ENCODE measurements at regions not wholly inside any gene's neighbourhood (a gene's known extent, or its start where the extent isn't known, plus 50 kb on each side); places are given as distances from the start of the nearest gene placed in this dataset.
"Not testable (repeated sequence)": the region's sequence is repeated elsewhere in the genome, so short reads cannot be mapped to it uniquely, and the experiment has no call there.

- WGBS (ENCODE audit: insufficient coverage, low coverage, low lambda C conversion rate, missing lambda C conversion rate): 47% methylated on average over 8 of the region's 8 CpGs
These were observed 362.2 kb downstream of the C6orf118 start for GRCh38 chr6:164947164-164947563.

GRCh38 chr6:164942271-164942670 lies 367.1 kb downstream of the C6orf118 start:
- 80% methylated on average over 1 of the region's 1 CpG for WGBS (ENCODE audit: insufficient coverage, low coverage, low lambda C conversion rate, missing lambda C conversion rate)
- no peak overlapping the region for H3K27ac ChIP-seq
- DNase-seq: no peak
- intact Hi-C loops (cut with DNase I): no loop called here
- H3K36me3 ChIP-seq: no peaks in the 10 kb centered on the region
- ATAC-seq: no peak
- no peak for TF ChIP-seq POLR2A (IDR thresholded peaks at IDR 0.05)
- no peaks in the 10 kb centered on the region for H3K9me3 ChIP-seq
- H3K4me1 ChIP-seq: no peaks in the 10 kb centered on the region
- no peaks in the 10 kb centered on the region for H3K27me3 ChIP-seq
- H3K4me3 ChIP-seq: no peak overlapping the region

More at GRCh38 chr6:164947164-164947563, 362.2 kb downstream of the C6orf118 start:
- Histone ChIP-seq H3K4me3 (no peak overlapping the region), H3K27me3 (no peaks in the 10 kb centered on the region), H3K9me3 (no peaks in the 10 kb centered on the region), H3K27ac (no peak overlapping the region), H3K4me1 (no peaks in the 10 kb centered on the region), H3K36me3 (no peaks in the 10 kb centered on the region)
- ATAC-seq: no peak
- no peak for DNase-seq
- intact Hi-C loops (cut with DNase I): no loop called here
- TF ChIP-seq CTCF (IDR thresholded peaks at IDR 0.05) (no peak), POLR2A (IDR thresholded peaks at IDR 0.05) (no peak)

GRCh38 chr6:164933238-164933794 lies 376.1 kb downstream of the C6orf118 start:
- ATAC-seq; DNase-seq; H3K27ac ChIP-seq; H3K4me3 ChIP-seq; H3K9me3 ChIP-seq; H3K27me3 ChIP-seq; intact Hi-C loops (cut with DNase I); H3K36me3 ChIP-seq; H3K4me1 ChIP-seq: not testable (repeated sequence)
- 90% methylated on average over 2 of the region's 28 CpGs for WGBS (ENCODE audit: insufficient coverage, low coverage, low lambda C conversion rate, missing lambda C conversion rate)

- 62% methylated on average over 13 of the region's 13 CpGs for WGBS (ENCODE audit: insufficient coverage, low coverage, low lambda C conversion rate, missing lambda C conversion rate)
- Histone ChIP-seq H3K36me3 (no peaks in the 10 kb centered on the region), H3K27ac (no peak overlapping the region), H3K27me3 (no peaks in the 10 kb centered on the region), H3K4me1 (no peaks in the 10 kb centered on the region), H3K4me3 (no peak overlapping the region), H3K9me3 (no peaks in the 10 kb centered on the region)
- intact Hi-C loops (cut with DNase I): no loop called here
- no peak for TF ChIP-seq POLR2A (IDR thresholded peaks at IDR 0.05)
- no peak for TF ChIP-seq CTCF (IDR thresholded peaks at IDR 0.05)
- DNase-seq (no peak), ATAC-seq (no peak)
These were observed 379.9 kb downstream of the C6orf118 start for GRCh38 chr6:164929408-164929977.

- Histone ChIP-seq H3K36me3 (no peaks in the 10 kb centered on the region), H3K4me1 (no peaks in the 10 kb centered on the region), H3K4me3 (no peak overlapping the region), H3K9me3 (no peaks in the 10 kb centered on the region), H3K27me3 (no peaks in the 10 kb centered on the region), H3K27ac (no peak overlapping the region)
- 56% methylated on average over 8 of the region's 8 CpGs for WGBS (ENCODE audit: insufficient coverage, low coverage, low lambda C conversion rate, missing lambda C conversion rate)
- no peak for ATAC-seq
- no peak for DNase-seq
- TF ChIP-seq CTCF (IDR thresholded peaks at IDR 0.05) (no peak), POLR2A (IDR thresholded peaks at IDR 0.05) (no peak)
- intact Hi-C loops (cut with DNase I): no loop called here
These were observed 380.5 kb downstream of the C6orf118 start for GRCh38 chr6:164928728-164929407.
